ENCODE measurements at regions not wholly inside any gene's neighbourhood (a gene's known extent, or its start where the extent isn't known, plus 50 kb on each side); places are given as distances from the start of the nearest gene placed in this dataset.

DNA sequence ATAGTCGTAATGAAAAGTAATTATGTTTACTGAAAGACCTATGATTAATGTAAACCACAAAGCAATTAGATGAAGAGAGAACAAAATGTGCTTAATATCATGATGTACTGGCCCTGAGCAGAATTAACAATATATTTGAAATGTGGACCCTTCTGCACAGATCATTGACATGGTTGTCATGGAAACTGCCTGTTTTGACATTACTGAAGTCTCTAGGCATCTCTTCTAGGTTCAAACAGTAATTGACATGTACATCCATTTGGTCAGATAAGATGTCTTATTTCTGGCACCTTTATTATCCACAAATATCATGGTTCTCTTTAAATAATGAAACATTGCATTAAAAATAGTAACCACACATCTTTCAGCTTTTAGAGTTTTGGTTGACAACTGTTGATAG is 251.7 kb upstream of the GNPDA2 start:
- TF ChIP-seq, protein P1, sequence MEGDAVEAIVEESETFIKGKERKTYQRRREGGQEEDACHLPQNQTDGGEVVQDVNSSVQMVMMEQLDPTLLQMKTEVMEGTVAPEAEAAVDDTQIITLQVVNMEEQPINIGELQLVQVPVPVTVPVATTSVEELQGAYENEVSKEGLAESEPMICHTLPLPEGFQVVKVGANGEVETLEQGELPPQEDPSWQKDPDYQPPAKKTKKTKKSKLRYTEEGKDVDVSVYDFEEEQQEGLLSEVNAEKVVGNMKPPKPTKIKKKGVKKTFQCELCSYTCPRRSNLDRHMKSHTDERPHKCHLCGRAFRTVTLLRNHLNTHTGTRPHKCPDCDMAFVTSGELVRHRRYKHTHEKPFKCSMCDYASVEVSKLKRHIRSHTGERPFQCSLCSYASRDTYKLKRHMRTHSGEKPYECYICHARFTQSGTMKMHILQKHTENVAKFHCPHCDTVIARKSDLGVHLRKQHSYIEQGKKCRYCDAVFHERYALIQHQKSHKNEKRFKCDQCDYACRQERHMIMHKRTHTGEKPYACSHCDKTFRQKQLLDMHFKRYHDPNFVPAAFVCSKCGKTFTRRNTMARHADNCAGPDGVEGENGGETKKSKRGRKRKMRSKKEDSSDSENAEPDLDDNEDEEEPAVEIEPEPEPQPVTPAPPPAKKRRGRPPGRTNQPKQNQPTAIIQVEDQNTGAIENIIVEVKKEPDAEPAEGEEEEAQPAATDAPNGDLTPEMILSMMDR (conservative IDR thresholded peaks at IDR 0.05 in 1 of 2, IDR thresholded peaks at IDR 0.05 in 1 of 2; ENCODE audit: low read depth in 1 of 2, low read length in 2 of 2) = no peak
- TF ChIP-seq EZH2 (IDR thresholded peaks at IDR 0.05; ENCODE audit: low read length, missing control alignments) = no peak

Measured in fibroblast of lung (primary cell).